PC-9 (cell line): ENCODE measurements at regions not wholly inside any gene's neighbourhood (a gene's known extent, or its start where the extent isn't known, plus 50 kb on each side); places are given as distances from the start of the nearest gene placed in this dataset.

Experiments used
- BruUV-seq: library from RNA; stranded (reverse); fragments of 400-500 nt; replicated peaks from 2 replicates; lab custom pipeline; 2021; lab: Mats Ljungman, UMichigan
- CTCF ChIA-PET: fragments of 300-600 bp; sonication (Branson Sonifier 250); formaldehyde crosslinking; loops from one replicate; lab custom pipeline; 2022; ENCODE audit warnings: antibody characterized with exemption; lab: Charles Lee
- POLR2A ChIA-PET: fragments of 300-600 bp; sonication (Branson Sonifier 250); formaldehyde crosslinking; loops from one replicate; lab custom pipeline; 2022; ENCODE audit warnings: antibody characterized with exemption; ENCODE audit not compliant: unreplicated experiment; lab: Charles Lee
- DNase-seq, 2 experiments: peaks; one replicate each; pipeline versions ENCODE4 v3.0.0 to v3.0.0-alpha.2; 2015 to 2022; ENCODE audit warnings: mixed read lengths in 1 of 2
- H2AFZ ChIP-seq: fragments of 200-600 bp; sonication (generic); 2 replicates; pipeline ENCODE4 v1.8.1; 2017; ENCODE audit warnings: antibody characterized with exemption
- H3F3A ChIP-seq: fragments of 200-600 bp; sonication (generic); 2 replicates; pipeline ENCODE4 v1.8.1; 2017; ENCODE audit warnings: antibody characterized with exemption, mild to moderate bottlenecking, low read depth; ENCODE audit not compliant: insufficient read depth
- H3K27ac ChIP-seq: fragments of 200-600 bp; sonication (generic); 2 replicates; pipeline ENCODE4 v1.6.1; 2016; ENCODE audit warnings: mixed run types
- H3K27me3 ChIP-seq: fragments of 200-600 bp; sonication (generic); 2 replicates; pipeline ENCODE4 v1.6.1; 2016; ENCODE audit warnings: low read depth, mixed run types; ENCODE audit not compliant: insufficient read depth
- H3K36me3 ChIP-seq: fragments of 200-600 bp; sonication (generic); 2 replicates; pipeline ENCODE4 v1.6.1; 2016; ENCODE audit warnings: low read depth, mixed run types
- H3K4me1 ChIP-seq: fragments of 200-600 bp; sonication (generic); replicated peaks from 2 replicates; pipeline ENCODE4 v1.6.1; 2016; ENCODE audit warnings: mixed run types; ENCODE audit not compliant: insufficient read depth
- H3K4me2 ChIP-seq: fragments of 200-600 bp; sonication (generic); 2 replicates; pipeline ENCODE4 v1.6.1; 2017; ENCODE audit warnings: mixed run types
- H3K4me3 ChIP-seq: fragments of 200-600 bp; sonication (generic); 2 replicates; pipeline ENCODE4 v1.6.1; 2016; ENCODE audit warnings: mixed run types
- H3K79me2 ChIP-seq: fragments of 200-600 bp; sonication (generic); 2 replicates; pipeline ENCODE4 v1.6.1; 2017; ENCODE audit warnings: low read depth, mixed run types
- H3K9me2 ChIP-seq: fragments of 200-600 bp; sonication (generic); 2 replicates; pipeline ENCODE4 v1.8.1; 2017; ENCODE audit warnings: mild to moderate bottlenecking; ENCODE audit not compliant: insufficient read depth
- H3K9me3 ChIP-seq: fragments of 200-600 bp; sonication (generic); 2 replicates; pipeline ENCODE4 v1.8.1; 2016; ENCODE audit warnings: low read depth; ENCODE audit not compliant: insufficient read depth
- H4K20me1 ChIP-seq: fragments of 200-600 bp; sonication (generic); 2 replicates; pipeline ENCODE4 v1.8.1; 2017; ENCODE audit not compliant: insufficient read depth
- CTCF ChIP-seq: fragments of 200-600 bp; sonication (generic); conservative IDR thresholded peaks from 2 replicates; pipeline ENCODE4 v1.6.1; 2017; ENCODE audit warnings: mixed run types, antibody characterized with exemption, mild to moderate bottlenecking, moderate library complexity
- EZH2 ChIP-seq: fragments of 200-600 bp; sonication (generic); IDR thresholded peaks from 2 replicates; pipeline ENCODE4 v1.8.0; 2017; ENCODE audit warnings: antibody characterized with exemption, low read depth
- intact Hi-C: fragments of 100-400 bp; cut with micrococcal nuclease; formaldehyde crosslinking; loops from one replicate; pipeline ENCODE4 v1.10.0; 2022; ENCODE audit not compliant: unreplicated experiment

- BruUV-seq, result no TSS peak
- H3K4me1 ChIP-seq, result no peaks in the 10 kb centered on the region
- H2AFZ ChIP-seq, result no peak overlapping the region
- H4K20me1 ChIP-seq, result no peaks in the 10 kb centered on the region
- intact Hi-C loops, result no loop called here
- H3K4me2 ChIP-seq, result no peak overlapping the region
- no peak for DNase-seq
- H3K9me2 ChIP-seq, result no peaks in the 10 kb centered on the region
- no peak overlapping the region for H3K4me3 ChIP-seq
- no peaks in the 10 kb centered on the region for H3K36me3 ChIP-seq
- no peaks in the 10 kb centered on the region for H3K27me3 ChIP-seq
- ChIA-PET POLR2A (no interaction called here), CTCF (no interaction called here)
- no peak overlapping the region for H3K27ac ChIP-seq
- no peaks in the 10 kb centered on the region for H3F3A ChIP-seq
- H3K79me2 ChIP-seq, result no peaks in the 10 kb centered on the region
- TF ChIP-seq CTCF (peak; percentile 51), EZH2 (no peak)
- H3K9me3 ChIP-seq, result no peaks in the 10 kb centered on the region
Measured at GRCh38 chr18:57970356-57971095, 73.5 kb upstream of the NEDD4L start.

- no peak overlapping the region for H3K4me3 ChIP-seq
- H3K36me3 ChIP-seq, result no peaks in the 10 kb centered on the region
- H3K4me1 ChIP-seq, result no peaks in the 10 kb centered on the region
- POLR2A ChIA-PET, result no interaction called here
- no TSS peak for BruUV-seq
- no peak for DNase-seq
- no peak overlapping the region for H3K27ac ChIP-seq
- H3F3A ChIP-seq, result no peaks in the 10 kb centered on the region
- H3K9me2 ChIP-seq, result no peaks in the 10 kb centered on the region
- H4K20me1 ChIP-seq, result no peaks in the 10 kb centered on the region
- intact Hi-C loops, result no loop called here
- no peak overlapping the region for H2AFZ ChIP-seq
- CTCF ChIA-PET, result no interaction called here
- TF ChIP-seq EZH2, result no peak
- no peak for TF ChIP-seq CTCF
- H3K9me3 ChIP-seq, result no peaks in the 10 kb centered on the region
- no peaks in the 10 kb centered on the region for H3K27me3 ChIP-seq
- no peaks in the 10 kb centered on the region for H3K79me2 ChIP-seq
- no peak overlapping the region for H3K4me2 ChIP-seq
Measured at GRCh38 chr18:57969824-57970223, 74.2 kb upstream of the NEDD4L start.

GRCh38 chr18:57965246-57965645 is 78.8 kb upstream of the NEDD4L start:
- no peak for TF ChIP-seq EZH2
- no peak for TF ChIP-seq CTCF
- no peak for DNase-seq
- ChIA-PET CTCF (no interaction called here), POLR2A (no interaction called here)
- Histone ChIP-seq H3K4me2 (no peak overlapping the region), H3K27me3 (no peaks in the 10 kb centered on the region), H3K4me3 (no peak overlapping the region), H3K27ac (no peak overlapping the region), H3K36me3 (no peaks in the 10 kb centered on the region), H4K20me1 (no peaks in the 10 kb centered on the region), H3K79me2 (no peaks in the 10 kb centered on the region), H2AFZ (peak overlapping the region; percentile 66; the same call in 1 of the 2 replicates), H3K4me1 (no peaks in the 10 kb centered on the region), H3K9me3 (no peaks in the 10 kb centered on the region), H3F3A (no peaks in the 10 kb centered on the region), H3K9me2 (no peaks in the 10 kb centered on the region)
- intact Hi-C loops, result no loop called here
- no TSS peak for BruUV-seq
